H1 (cell line): ENCODE measurements at regions not wholly inside any gene's neighbourhood (a gene's known extent, or its start where the extent isn't known, plus 50 kb on each side); places are given as distances from the start of the nearest gene placed in this dataset.

Source experiments
- ATF2 ChIP-seq: IDR thresholded peaks from 2 replicates; pipeline ENCODE4 v1.6.1; 2012; ENCODE audit warnings: low read length, inconsistent platforms
- CHD7 ChIP-seq: fragments of 300-600 bp; sonication (generic); IDR thresholded peaks from 2 replicates; pipeline ENCODE4 v1.7.1; 2012; ENCODE audit warnings: low read length, moderate library complexity, mild to moderate bottlenecking, inconsistent platforms; ENCODE audit not compliant: insufficient replicate concordance
- RAD21 ChIP-seq, 2 experiments: IDR thresholded peaks in 1 of 2; conservative IDR thresholded peaks in 1 of 2; 2 replicates each; pipeline ENCODE4 v1.6.1; 2011; ENCODE audit warnings: low read depth in 2 of 2, low read length in 2 of 2, improper control_type of control experiment in 1 of 2, inconsistent platforms in 1 of 2, mild to moderate bottlenecking in 1 of 2, moderate library complexity in 1 of 2
- SIN3A ChIP-seq, 2 experiments: IDR thresholded peaks in 1 of 2; conservative IDR thresholded peaks in 1 of 2; 2 replicates each; pipeline ENCODE4 v1.6.1; 2011 to 2012; ENCODE audit warnings: low read length in 2 of 2, improper control_type of control experiment in 1 of 2, low read depth in 1 of 2, mild to moderate bottlenecking in 1 of 2
- USF2 ChIP-seq: IDR thresholded peaks from 2 replicates; pipeline ENCODE4 v1.6.1; 2011; ENCODE audit warnings: low read length, improper control_type of control experiment

DNA sequence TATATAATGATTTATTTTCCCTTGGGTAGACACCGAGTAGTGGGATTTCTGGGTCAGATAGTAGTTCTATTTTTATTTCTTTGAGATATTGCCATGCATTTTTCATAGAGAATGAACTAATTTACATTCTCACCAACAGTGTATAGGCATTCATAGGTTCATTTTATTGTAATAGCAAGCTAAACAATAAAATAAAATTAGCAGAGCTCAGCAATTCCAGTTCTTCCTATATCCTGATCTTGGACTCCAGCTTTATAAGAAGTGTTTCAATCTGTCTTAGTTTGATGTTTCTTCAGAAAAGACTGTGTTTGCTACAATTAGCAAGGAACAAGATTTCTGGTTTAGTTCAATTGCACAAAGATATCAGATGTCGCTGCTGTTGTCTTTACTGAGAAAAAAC is 1024.4 kb upstream of the LRRTM1 start (continued):
- TF ChIP-seq CHD7 (no peak), ATF2 (no peak), SIN3A (conservative IDR thresholded peaks at IDR 0.05 in 1 of 2, IDR thresholded peaks at IDR 0.05 in 1 of 2; ENCODE audit: low read depth in 1 of 2, low read length in 2 of 2) (no peak), USF2 (no peak), RAD21 (IDR thresholded peaks at IDR 0.05 in 1 of 2, conservative IDR thresholded peaks at IDR 0.05 in 1 of 2; ENCODE audit: low read depth in 2 of 2, low read length in 2 of 2) (no peak)
